ENCODE measurements at regions not wholly inside any gene's neighbourhood (a gene's known extent, or its start where the extent isn't known, plus 50 kb on each side); places are given as distances from the start of the nearest gene placed in this dataset.

- no peaks in the 10 kb centered on the region for H3K4me1 Mint-ChIP-seq
- no peaks in the 10 kb centered on the region for H3K27me3 Mint-ChIP-seq
- no peak for DNase-seq
- H3K36me3 Mint-ChIP-seq (ENCODE audit: low read depth), result no peaks in the 10 kb centered on the region
- H3K9me3 Mint-ChIP-seq, result no peaks in the 10 kb centered on the region
- no peak overlapping the region for H3K27ac Mint-ChIP-seq
- intact Hi-C loops (cut with micrococcal nuclease), result no loop called here
- H3K4me3 Mint-ChIP-seq, result no peak overlapping the region
Measured at GRCh38 chr21:23699402-23699801, 1907.9 kb downstream of the MRPL39 start.

GRCh38 chr21:23698619-23699018, 1908.7 kb downstream of the MRPL39 start:
- Mint-ChIP-seq H3K9me3 (no peaks in the 10 kb centered on the region), H3K4me1 (no peaks in the 10 kb centered on the region), H3K4me3 (no peak overlapping the region), H3K36me3 (ENCODE audit: low read depth) (no peaks in the 10 kb centered on the region), H3K27me3 (no peaks in the 10 kb centered on the region), H3K27ac (no peak overlapping the region)
- DNase-seq, result no peak
- intact Hi-C loops (cut with micrococcal nuclease), result no loop called here

- H3K27ac Mint-ChIP-seq, result no peak overlapping the region
- H3K36me3 Mint-ChIP-seq (ENCODE audit: low read depth), result no peaks in the 10 kb centered on the region
- H3K4me3 Mint-ChIP-seq, result no peak overlapping the region
- no peaks in the 10 kb centered on the region for H3K9me3 Mint-ChIP-seq
- H3K4me1 Mint-ChIP-seq, result no peaks in the 10 kb centered on the region
- no peak for DNase-seq
- intact Hi-C loops (cut with micrococcal nuclease), result no loop called here
- H3K27me3 Mint-ChIP-seq, result no peaks in the 10 kb centered on the region
Measured at GRCh38 chr21:23695443-23695842, 1911.8 kb downstream of the MRPL39 start.

- Mint-ChIP-seq H3K9me3 (no peaks in the 10 kb centered on the region), H3K27ac (no peak overlapping the region), H3K36me3 (ENCODE audit: low read depth) (no peaks in the 10 kb centered on the region), H3K4me1 (no peaks in the 10 kb centered on the region), H3K4me3 (no peak overlapping the region), H3K27me3 (no peaks in the 10 kb centered on the region)
- intact Hi-C loops (cut with micrococcal nuclease), result no loop called here
- DNase-seq, result no peak
Measured at GRCh38 chr21:23694390-23694789, 1912.9 kb downstream of the MRPL39 start.

- intact Hi-C loops (cut with micrococcal nuclease), result no loop called here
- Mint-ChIP-seq H3K9me3 (no peaks in the 10 kb centered on the region), H3K36me3 (ENCODE audit: low read depth) (no peaks in the 10 kb centered on the region), H3K4me3 (no peak overlapping the region), H3K27me3 (no peaks in the 10 kb centered on the region), H3K27ac (no peak overlapping the region), H3K4me1 (no peaks in the 10 kb centered on the region)
- no peak for DNase-seq
Measured at GRCh38 chr21:23690316-23690715, 1917.0 kb downstream of the MRPL39 start.

- Mint-ChIP-seq H3K27ac (no peak overlapping the region), H3K9me3 (no peaks in the 10 kb centered on the region), H3K4me1 (no peaks in the 10 kb centered on the region), H3K27me3 (no peaks in the 10 kb centered on the region), H3K4me3 (no peak overlapping the region), H3K36me3 (ENCODE audit: low read depth) (no peaks in the 10 kb centered on the region)
- no peak for DNase-seq
- intact Hi-C loops (cut with micrococcal nuclease), result no loop called here
Measured at GRCh38 chr21:23686737-23687523, 1920.4 kb downstream of the MRPL39 start.

- H3K36me3 Mint-ChIP-seq (ENCODE audit: low read depth), result no peaks in the 10 kb centered on the region
- DNase-seq, result no peak
- no peaks in the 10 kb centered on the region for H3K9me3 Mint-ChIP-seq
- no peaks in the 10 kb centered on the region for H3K27me3 Mint-ChIP-seq
- H3K4me1 Mint-ChIP-seq, result no peaks in the 10 kb centered on the region
- intact Hi-C loops (cut with micrococcal nuclease), result no loop called here
- H3K27ac Mint-ChIP-seq, result no peak overlapping the region
- H3K4me3 Mint-ChIP-seq, result no peak overlapping the region
Measured at GRCh38 chr21:23684431-23684830, 1922.8 kb downstream of the MRPL39 start.

GRCh38 chr21:23664193-23664694, 1943.0 kb downstream of the MRPL39 start:
- Mint-ChIP-seq H3K9me3 (no peaks in the 10 kb centered on the region), H3K4me1 (no peaks in the 10 kb centered on the region), H3K27me3 (no peaks in the 10 kb centered on the region), H3K4me3 (no peak overlapping the region), H3K27ac (no peak overlapping the region), H3K36me3 (ENCODE audit: low read depth) (no peaks in the 10 kb centered on the region)
- DNase-seq, result no peak
- intact Hi-C loops (cut with micrococcal nuclease), result no loop called here

GRCh38 chr21:23660560-23660959, 1946.7 kb downstream of the MRPL39 start:
- Mint-ChIP-seq H3K4me1 (no peaks in the 10 kb centered on the region), H3K9me3 (no peaks in the 10 kb centered on the region), H3K36me3 (ENCODE audit: low read depth) (no peaks in the 10 kb centered on the region), H3K27me3 (no peaks in the 10 kb centered on the region), H3K27ac (no peak overlapping the region), H3K4me3 (no peak overlapping the region)
- DNase-seq, result no peak
- intact Hi-C loops (cut with micrococcal nuclease), result no loop called here

GRCh38 chr21:23644768-23645167, 1962.5 kb downstream of the MRPL39 start:
- no peaks in the 10 kb centered on the region for H3K9me3 Mint-ChIP-seq

GRCh38 chr21:23639721-23640120, 1967.6 kb downstream of the MRPL39 start:
- H3K4me1 Mint-ChIP-seq, result no peaks in the 10 kb centered on the region
- no peak overlapping the region for H3K4me3 Mint-ChIP-seq
- no peaks in the 10 kb centered on the region for H3K9me3 Mint-ChIP-seq
- no peak overlapping the region for H3K27ac Mint-ChIP-seq
- no peaks in the 10 kb centered on the region for H3K36me3 Mint-ChIP-seq (ENCODE audit: low read depth)
- DNase-seq, result no peak
- H3K27me3 Mint-ChIP-seq, result no peaks in the 10 kb centered on the region
- intact Hi-C loops (cut with micrococcal nuclease), result no loop called here

More at GRCh38 chr21:23644768-23645167, 1962.5 kb downstream of the MRPL39 start:
- DNase-seq, result no peak
- intact Hi-C loops (cut with micrococcal nuclease), result no loop called here
- Mint-ChIP-seq H3K4me3 (no peak overlapping the region), H3K27me3 (no peaks in the 10 kb centered on the region), H3K4me1 (no peaks in the 10 kb centered on the region), H3K36me3 (ENCODE audit: low read depth) (no peaks in the 10 kb centered on the region), H3K27ac (no peak overlapping the region)

GRCh38 chr21:23638131-23638695, 1969.1 kb downstream of the MRPL39 start:
- Mint-ChIP-seq H3K27me3 (no peaks in the 10 kb centered on the region), H3K4me3 (no peak overlapping the region), H3K4me1 (no peaks in the 10 kb centered on the region), H3K36me3 (ENCODE audit: low read depth) (no peaks in the 10 kb centered on the region), H3K9me3 (no peaks in the 10 kb centered on the region), H3K27ac (no peak overlapping the region)
- no peak for DNase-seq
- intact Hi-C loops (cut with micrococcal nuclease), result no loop called here

GRCh38 chr21:23633447-23633940, 1973.8 kb downstream of the MRPL39 start:
- Mint-ChIP-seq H3K27me3 (no peaks in the 10 kb centered on the region), H3K27ac (no peak overlapping the region), H3K9me3 (no peaks in the 10 kb centered on the region), H3K4me3 (no peak overlapping the region), H3K36me3 (ENCODE audit: low read depth) (no peaks in the 10 kb centered on the region), H3K4me1 (no peaks in the 10 kb centered on the region)
- intact Hi-C loops (cut with micrococcal nuclease), result no loop called here
- no peak for DNase-seq

- intact Hi-C loops (cut with micrococcal nuclease), result no loop called here
- H3K27ac Mint-ChIP-seq, result no peak overlapping the region
- no peaks in the 10 kb centered on the region for H3K4me1 Mint-ChIP-seq
- no peaks in the 10 kb centered on the region for H3K9me3 Mint-ChIP-seq
- DNase-seq, result no peak
- no peak overlapping the region for H3K4me3 Mint-ChIP-seq
- H3K27me3 Mint-ChIP-seq, result no peaks in the 10 kb centered on the region
- no peaks in the 10 kb centered on the region for H3K36me3 Mint-ChIP-seq (ENCODE audit: low read depth)
Measured at GRCh38 chr21:23624281-23624680, 1983.0 kb downstream of the MRPL39 start.

Data from activated CD4-positive, alpha-beta T cell treated with anti-CD3 and anti-CD28 coated beads, Interleukin-2, amount 10 ng/mL, durations not matched to agents 24 days and 14 days (primary cell).